Stimulated activated CD4-positive, alpha-beta T cell treated with anti-CD3 and anti-CD28 coated beads, Interleukin-15, amount 100 ng/mL, for 24 hours (primary cell): ENCODE measurements at regions not wholly inside any gene's neighbourhood (a gene's known extent, or its start where the extent isn't known, plus 50 kb on each side); places are given as distances from the start of the nearest gene placed in this dataset.

Source experiments
- DNase-seq: peaks from one replicate; pipeline ENCODE4 v3.0.0-alpha.2; 2020

GRCh38 chr12:24554612-24555295 is 394.1 kb downstream of the BCAT1 start:
- DNase-seq, result no peak

GRCh38 chr12:24553259-24553658 is 395.6 kb downstream of the BCAT1 start:
- no peak for DNase-seq

GRCh38 chr12:24551163-24551786 is 397.6 kb downstream of the BCAT1 start:
- no peak for DNase-seq

- no peak for DNase-seq
These were observed 398.3 kb downstream of the BCAT1 start for GRCh38 chr12:24550609-24551008.

GRCh38 chr12:24546661-24547060 is 402.2 kb downstream of the BCAT1 start:
- DNase-seq, result no peak

GRCh38 chr12:24546084-24546483 is 402.8 kb downstream of the BCAT1 start:
- no peak for DNase-seq

GRCh38 chr12:24544368-24544767 is 404.5 kb downstream of the BCAT1 start:
- DNase-seq, result no peak

GRCh38 chr12:24541193-24541871 is 407.6 kb downstream of the BCAT1 start:
- DNase-seq, result no peak

GRCh38 chr12:24539646-24540045 is 409.3 kb downstream of the BCAT1 start:
- DNase-seq, result no peak

GRCh38 chr12:24537083-24537860 is 411.6 kb downstream of the BCAT1 start:
- DNase-seq, result no peak

GRCh38 chr12:24535334-24536069 is 413.4 kb downstream of the BCAT1 start:
- DNase-seq, result no peak

GRCh38 chr12:24534622-24535021 is 414.3 kb downstream of the BCAT1 start:
- DNase-seq, result no peak

GRCh38 chr12:24533716-24534352 is 415.1 kb downstream of the BCAT1 start:
- DNase-seq, result no peak

- no peak for DNase-seq
These were observed 418.2 kb downstream of the BCAT1 start for GRCh38 chr12:24530689-24531088.

- DNase-seq, result no peak
These were observed 421.8 kb downstream of the BCAT1 start for GRCh38 chr12:24527102-24527501.

GRCh38 chr12:24522736-24523135 is 426.2 kb downstream of the BCAT1 start:
- DNase-seq, result no peak

GRCh38 chr12:24519759-24520158 is 429.1 kb downstream of the BCAT1 start:
- DNase-seq, result no peak

- no peak for DNase-seq
These were observed 431.9 kb downstream of the BCAT1 start for GRCh38 chr12:24517000-24517399.

GRCh38 chr12:24510581-24511125 is 438.2 kb downstream of the BCAT1 start:
- DNase-seq, result no peak

- DNase-seq, result no peak
These were observed 441.1 kb downstream of the BCAT1 start for GRCh38 chr12:24507827-24508226.

- DNase-seq, result no peak
These were observed 443.4 kb downstream of the BCAT1 start for GRCh38 chr12:24505366-24506015.
